Testis (tissue), 2 donors: ENCODE measurements at regions not wholly inside any gene's neighbourhood (a gene's known extent, or its start where the extent isn't known, plus 50 kb on each side); places are given as distances from the start of the nearest gene placed in this dataset.

Experiments
- DNase-seq: peaks from one replicate; pipeline ENCODE4 v3.0.0-alpha.2; 2019
- H3K27ac ChIP-seq, 2 donors: fragments of 200-600 bp; sonication (generic); one replicate each; pipeline ENCODE4 v1.5.1; 2019
- H3K27me3 ChIP-seq: fragments of 200-600 bp; sonication (generic); one replicate; pipeline ENCODE4 v1.5.1; 2019
- H3K36me3 ChIP-seq: fragments of 200-600 bp; sonication (generic); one replicate; pipeline ENCODE4 v1.5.1; 2017; ENCODE audit warnings: low read depth; ENCODE audit errors: missing control alignments
- H3K4me1 ChIP-seq: fragments of 200-600 bp; sonication (generic); one replicate; pipeline ENCODE4 v1.5.1; 2019
- H3K4me3 ChIP-seq, 2 donors: fragments of 200-600 bp; sonication (generic); one replicate each; pipeline ENCODE4 v1.5.1; 2017 to 2019
- H3K9me3 ChIP-seq: fragments of 200-600 bp; sonication (generic); one replicate; pipeline ENCODE4 v1.5.1; 2017
- POLR2A ChIP-seq: fragments of 450-650 bp; IDR thresholded peaks from one replicate; pipeline ENCODE4 v1.6.1; 2017; ENCODE audit warnings: antibody characterized with exemption, mild to moderate bottlenecking, moderate library complexity
- WGBS, 2 donors: methylation state at CpG; one replicate each; pipeline ENCODE4 v1.1.5; 2018; 5-methylcytosine and 5-hydroxymethylcytosine counted together
- intact Hi-C: fragments of 100-400 bp; cut with DNase I; formaldehyde crosslinking; loops from one replicate; pipeline ENCODE4 v1.15.1; 2023; ENCODE audit warnings: low total_unique reads
- TF ChIP-seq, protein P1 (sequence below), 3 experiments: fragments of 450-650 bp in 2 of 3; fragments of 200-600 bp in 1 of 3; sonication (generic) in 1 of 3; IDR thresholded peaks; one replicate each; pipeline ENCODE4 v1.5.1; 2016 to 2019; ENCODE audit warnings: antibody characterized with exemption in 3 of 3, mild to moderate bottlenecking in 2 of 3, moderate library complexity in 1 of 3

DNA sequence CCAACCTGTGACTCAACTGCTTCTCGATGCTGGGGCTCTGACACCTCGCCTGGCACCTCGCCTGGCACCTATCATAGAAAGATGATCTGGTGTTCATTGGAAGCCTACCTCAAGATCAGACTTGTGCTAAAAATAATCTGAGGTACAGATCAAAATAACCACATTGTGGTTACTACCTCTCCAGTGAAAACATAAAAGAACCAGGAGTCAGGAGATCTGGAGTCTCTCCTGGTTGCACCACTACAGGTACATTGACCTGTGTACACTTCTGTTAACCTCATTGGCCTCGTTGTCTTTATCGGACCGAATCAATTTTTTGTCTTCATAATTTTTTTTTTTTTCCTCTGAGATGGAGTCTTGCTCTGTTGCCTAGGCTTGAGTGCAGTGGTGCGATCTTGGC lies 695.9 kb downstream of the HDGFL1 start:
- no peaks in the 10 kb centered on the region for H3K36me3 ChIP-seq
- intact Hi-C loops = no loop called here
- no peaks in the 10 kb centered on the region for H3K4me1 ChIP-seq
- DNase-seq = no peak
- TF ChIP-seq POLR2A = no peak
- TF ChIP-seq, protein P1, sequence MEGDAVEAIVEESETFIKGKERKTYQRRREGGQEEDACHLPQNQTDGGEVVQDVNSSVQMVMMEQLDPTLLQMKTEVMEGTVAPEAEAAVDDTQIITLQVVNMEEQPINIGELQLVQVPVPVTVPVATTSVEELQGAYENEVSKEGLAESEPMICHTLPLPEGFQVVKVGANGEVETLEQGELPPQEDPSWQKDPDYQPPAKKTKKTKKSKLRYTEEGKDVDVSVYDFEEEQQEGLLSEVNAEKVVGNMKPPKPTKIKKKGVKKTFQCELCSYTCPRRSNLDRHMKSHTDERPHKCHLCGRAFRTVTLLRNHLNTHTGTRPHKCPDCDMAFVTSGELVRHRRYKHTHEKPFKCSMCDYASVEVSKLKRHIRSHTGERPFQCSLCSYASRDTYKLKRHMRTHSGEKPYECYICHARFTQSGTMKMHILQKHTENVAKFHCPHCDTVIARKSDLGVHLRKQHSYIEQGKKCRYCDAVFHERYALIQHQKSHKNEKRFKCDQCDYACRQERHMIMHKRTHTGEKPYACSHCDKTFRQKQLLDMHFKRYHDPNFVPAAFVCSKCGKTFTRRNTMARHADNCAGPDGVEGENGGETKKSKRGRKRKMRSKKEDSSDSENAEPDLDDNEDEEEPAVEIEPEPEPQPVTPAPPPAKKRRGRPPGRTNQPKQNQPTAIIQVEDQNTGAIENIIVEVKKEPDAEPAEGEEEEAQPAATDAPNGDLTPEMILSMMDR (IDR thresholded peaks at IDR 0.05) = no peak
- H3K27ac ChIP-seq = no peak overlapping the region
- H3K27me3 ChIP-seq = no peaks in the 10 kb centered on the region
- WGBS, 2 donors = 91 to 95% methylated on average over 7 of the region's 7 CpGs
- H3K9me3 ChIP-seq = no peaks in the 10 kb centered on the region
- no peak overlapping the region for H3K4me3 ChIP-seq

DNA sequence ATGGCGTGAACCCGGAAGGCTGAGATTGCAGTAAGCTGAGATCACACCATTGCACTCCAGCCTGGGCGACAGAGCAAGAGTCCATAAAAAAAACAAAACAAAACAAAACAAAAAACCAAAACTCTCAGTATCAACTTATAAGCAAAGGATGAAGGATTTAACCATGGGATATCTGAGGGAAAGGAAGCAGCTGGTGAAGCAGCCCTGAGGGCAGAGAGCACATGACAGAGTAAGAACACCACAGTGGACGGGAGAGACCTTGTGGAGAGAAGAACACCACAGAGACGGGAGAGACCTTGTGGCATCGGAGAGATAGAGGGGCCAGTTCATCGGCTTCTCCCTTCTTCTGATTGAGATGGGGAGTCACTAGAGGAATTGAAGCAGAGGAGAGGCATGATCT lies 697.2 kb downstream of the HDGFL1 start:
- Histone ChIP-seq H3K27ac (no peak overlapping the region), H3K4me1 (no peaks in the 10 kb centered on the region), H3K9me3 (no peaks in the 10 kb centered on the region), H3K36me3 (no peaks in the 10 kb centered on the region), H3K4me3 (no peak overlapping the region), H3K27me3 (no peaks in the 10 kb centered on the region)
- TF ChIP-seq POLR2A = no peak
- TF ChIP-seq, protein P1 (IDR thresholded peaks at IDR 0.05) = no peak
- DNase-seq = no peak
- WGBS, 2 donors = 74 to 77% methylated on average over 7 of the region's 7 CpGs
- intact Hi-C loops = no loop called here

DNA sequence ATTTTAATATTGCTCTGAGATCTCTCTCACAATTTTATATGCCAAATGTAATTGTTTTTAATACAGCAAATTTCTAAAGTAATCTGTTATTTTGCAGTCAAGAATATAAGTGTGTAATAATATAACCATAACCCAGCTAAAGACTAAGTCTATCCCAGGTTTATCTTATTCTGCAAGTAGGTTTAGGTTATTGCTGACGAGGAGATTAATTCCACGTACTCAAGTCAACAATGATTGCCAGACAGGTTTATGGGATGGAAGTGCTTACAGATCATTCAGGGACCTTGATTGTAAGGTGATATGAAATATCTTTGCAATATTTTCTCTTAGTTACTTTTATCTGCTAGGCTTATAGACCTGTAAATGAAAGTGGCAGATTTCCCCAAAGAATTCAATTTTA lies 698.3 kb downstream of the HDGFL1 start:
- no peak for DNase-seq
- no peaks in the 10 kb centered on the region for H3K36me3 ChIP-seq
- no peaks in the 10 kb centered on the region for H3K4me1 ChIP-seq
- intact Hi-C loops = no loop called here
- TF ChIP-seq, protein P1 (IDR thresholded peaks at IDR 0.05) = no peak
- TF ChIP-seq POLR2A = no peak
- H3K27ac ChIP-seq = no peak overlapping the region
- 89 to 91% methylated on average over 2 of the region's 2 CpGs for WGBS, 2 donors
- no peak overlapping the region for H3K4me3 ChIP-seq
- no peaks in the 10 kb centered on the region for H3K9me3 ChIP-seq
- H3K27me3 ChIP-seq = no peaks in the 10 kb centered on the region

DNA sequence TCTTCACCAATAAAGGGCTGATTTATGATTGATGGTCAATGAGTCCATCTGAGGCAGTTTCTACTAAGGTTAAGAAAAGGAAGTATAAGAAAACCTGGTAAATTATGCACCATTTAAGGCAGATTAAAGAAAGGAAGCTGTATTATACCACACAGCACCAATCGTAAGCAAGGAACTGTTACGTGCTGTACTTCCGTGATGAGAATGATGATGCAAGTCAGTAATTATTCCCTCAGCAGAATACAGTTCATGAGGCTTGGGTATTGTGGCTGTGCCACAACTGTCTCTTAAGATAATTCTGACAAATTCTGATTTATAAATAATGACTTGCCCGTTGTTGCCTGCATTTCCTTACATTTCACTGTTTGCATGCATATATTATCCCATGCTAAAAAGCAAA lies 699.0 kb downstream of the HDGFL1 start:
- Histone ChIP-seq H3K9me3 (no peaks in the 10 kb centered on the region), H3K4me1 (no peaks in the 10 kb centered on the region), H3K27ac (no peak overlapping the region), H3K4me3 (no peak overlapping the region), H3K27me3 (no peaks in the 10 kb centered on the region), H3K36me3 (no peaks in the 10 kb centered on the region)
- no peak for DNase-seq
- WGBS, 2 donors = 86 to 89% methylated on average over 4 of the region's 4 CpGs
- intact Hi-C loops = no loop called here
- TF ChIP-seq POLR2A = no peak
- TF ChIP-seq, protein P1 (IDR thresholded peaks at IDR 0.05) = no peak

DNA sequence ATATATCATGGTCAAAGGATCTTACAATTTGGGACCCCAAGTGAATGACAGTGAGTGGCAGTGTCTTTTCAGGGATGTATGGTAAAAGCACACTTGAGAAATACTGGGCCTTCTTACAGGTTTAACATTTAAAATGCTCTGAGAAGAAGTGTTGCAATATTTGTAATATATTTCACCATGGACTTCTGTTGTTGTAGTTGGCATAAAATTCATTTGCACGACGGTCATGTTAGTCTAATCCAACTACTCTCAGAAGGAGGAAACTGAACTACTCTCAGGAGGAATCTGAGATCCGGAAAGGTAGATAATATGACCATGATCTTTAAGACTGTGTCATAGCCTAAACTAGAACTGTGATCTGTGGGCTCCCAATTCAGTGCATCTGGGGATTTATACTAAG lies 700.1 kb downstream of the HDGFL1 start:
- Histone ChIP-seq H3K27me3 (no peaks in the 10 kb centered on the region), H3K4me3 (no peak overlapping the region), H3K36me3 (no peaks in the 10 kb centered on the region), H3K4me1 (no peaks in the 10 kb centered on the region), H3K27ac (no peak overlapping the region), H3K9me3 (no peaks in the 10 kb centered on the region)
- intact Hi-C loops = no loop called here
- no peak for TF ChIP-seq POLR2A
- TF ChIP-seq, protein P1 (IDR thresholded peaks at IDR 0.05) = no peak
- WGBS, 2 donors = 80 to 84% methylated on average over 3 of the region's 3 CpGs
- DNase-seq = no peak
